Adrenal gland (tissue), 9 donors: ENCODE measurements at regions not wholly inside any gene's neighbourhood (a gene's known extent, or its start where the extent isn't known, plus 50 kb on each side); places are given as distances from the start of the nearest gene placed in this dataset.

ENCODE experiments used
- DNase-seq, 7 donors: peaks; one replicate each; pipeline ENCODE4 v3.0.0-alpha.2; 2019 to 2020
- H3K27ac ChIP-seq, 5 donors: fragments of 200-600 bp; sonication (generic) in 4 of 5; 1 replicate in 3 of 5; 2 replicates in 2 of 5; pipeline versions ENCODE4 v1.5.1 to v1.8.0; 2016 to 2020; ENCODE audit warnings: mild to moderate bottlenecking in 1 of 5
- H3K27me3 ChIP-seq: fragments of 200-600 bp; 2 replicates; pipeline ENCODE4 v1.8.0; 2021
- H3K36me3 ChIP-seq, 2 donors: fragments of 200-600 bp; replicated peaks in 1 of 2; 1 replicate in 1 of 2; 2 replicates in 1 of 2; pipeline versions ENCODE4 v1.5.1 to v1.8.0; 2018 to 2022
- H3K4me1 ChIP-seq, 2 donors: fragments of 200-600 bp; replicated peaks in 1 of 2; 1 replicate in 1 of 2; 2 replicates in 1 of 2; pipeline versions ENCODE4 v1.5.1 to v1.8.0; 2018 to 2021
- H3K4me3 ChIP-seq, 4 donors: fragments of 200-600 bp; sonication (generic) in 3 of 4; one replicate each; pipeline ENCODE4 v1.5.1; 2016 to 2018
- H3K9me3 ChIP-seq, 3 donors: fragments of 200-600 bp; sonication (generic) in 1 of 3; replicated peaks in 1 of 3; 1 replicate in 2 of 3; 2 replicates in 1 of 3; pipeline versions ENCODE4 v1.5.1 to v1.8.0; 2016 to 2021
- CTCF ChIP-seq, 6 experiments: fragments of 450-650 bp in 4 of 6; fragments of 200-600 bp in 2 of 6; sonication (generic) in 1 of 6; IDR thresholded peaks; 1 replicate in 5 of 6; 2 replicates in 1 of 6; pipeline versions ENCODE4 v1.5.1 to v1.8.0; 2016 to 2021; ENCODE audit warnings: antibody characterized with exemption in 6 of 6, mild to moderate bottlenecking in 2 of 6, moderate library complexity in 1 of 6
- POLR2A ChIP-seq, 2 donors: fragments of 450-650 bp; IDR thresholded peaks; one replicate each; pipeline ENCODE4 v1.6.1; 2017; ENCODE audit warnings: antibody characterized with exemption in 2 of 2, mild to moderate bottlenecking in 2 of 2, moderate library complexity in 1 of 2
- WGBS, 4 donors: extraction: QIAGEN DNeasy Blood & Tissue Kit in 2 of 4; methylation state at CpG; one replicate each; pipeline versions ENCODE4 v1.1.5 to v1.1.7; 2013 to 2017; 5-methylcytosine and 5-hydroxymethylcytosine counted together
- intact Hi-C, 2 donors: fragments of 100-400 bp; cut with DNase I; formaldehyde crosslinking; loops; one replicate each; pipeline versions ENCODE4 v1.14.1 to v1.15.0; 2022 to 2023
- donor health status: healthy with polysubstance abuse.
- donor health status: Bipolar disorder and iron deficiency.
- donor health status: DM: yes; HTN: yes; CAD: no.
- donor health status: DM: no; HTN: no; CAD: no.
- donor health status: DM: no; HTN: no; CAD: no.

DNA sequence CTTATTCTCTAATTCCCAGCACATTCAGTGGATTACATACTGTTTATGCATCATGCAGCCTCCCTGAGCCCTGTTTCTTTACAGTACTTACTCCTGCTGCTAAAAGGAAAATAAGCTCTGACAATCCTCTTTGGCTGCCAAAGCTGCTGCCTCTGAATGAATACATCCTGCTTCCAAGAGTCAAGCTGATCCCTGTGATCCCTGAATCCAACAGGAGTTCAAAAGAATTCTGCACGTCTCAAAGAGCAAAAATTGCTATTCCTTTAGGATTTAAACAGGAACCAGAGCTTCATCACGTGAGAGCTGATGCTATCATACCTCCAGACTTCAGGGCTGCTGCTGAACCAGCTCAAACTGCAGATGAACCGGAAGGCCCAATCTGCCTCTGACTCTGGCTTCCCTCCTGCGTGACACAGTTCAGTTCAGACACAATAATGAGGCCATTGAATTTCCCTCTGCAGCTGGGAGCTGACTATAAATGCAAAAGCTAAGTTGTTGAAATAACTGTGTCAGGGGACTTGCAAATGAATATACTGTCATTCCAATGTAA is 851.0 kb upstream of the PHF14 start:
- no peak overlapping the region for H3K4me3 ChIP-seq
- H3K9me3 ChIP-seq: no peaks in the 10 kb centered on the region
- H3K4me1 ChIP-seq: peaks cover 0 to 11% of the 10 kb centered on the region in 2 donors
- 30 to 58% (median 37%) methylated on average over 4 of the region's 4 CpGs for WGBS, 4 donors
- peak in 6 of 7 donors; percentile 12 to 74 (median 16) for DNase-seq
- TF ChIP-seq POLR2A (IDR thresholded peaks at IDR 0.05): no peak
- no peaks in the 10 kb centered on the region for H3K36me3 ChIP-seq
- H3K27me3 ChIP-seq: no peaks in the 10 kb centered on the region
- peak overlapping the region in 1 of 5 donors; percentile 37 for H3K27ac ChIP-seq
- intact Hi-C loops: no loop called here

DNA sequence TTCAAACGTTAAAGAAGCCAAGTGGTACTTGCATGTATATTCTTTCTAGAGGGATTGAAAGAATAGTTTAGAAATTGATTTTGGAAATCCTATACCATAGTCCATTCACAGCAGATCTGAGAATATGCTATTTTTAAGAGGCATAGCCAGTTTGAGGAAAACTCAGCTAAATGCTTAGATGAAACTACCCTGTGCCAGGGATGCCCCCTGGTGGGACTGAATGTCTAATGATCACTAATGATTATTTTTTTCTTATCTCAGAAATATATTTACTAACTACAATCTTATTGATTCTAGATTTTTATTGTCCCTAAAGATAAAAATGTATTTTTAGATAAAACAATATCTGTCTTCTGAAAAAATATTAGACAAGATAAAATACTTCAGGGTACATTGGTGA is 844.9 kb upstream of the PHF14 start:
- no peaks in the 10 kb centered on the region for H3K36me3 ChIP-seq
- H3K27ac ChIP-seq: no peak overlapping the region
- no peaks in the 10 kb centered on the region for H3K9me3 ChIP-seq
- peak in 5 of 7 donors; percentile 17 to 44 (median 24) for DNase-seq
- no peak for TF ChIP-seq POLR2A (IDR thresholded peaks at IDR 0.05)
- peak in 5 of 6 experiments; percentile 9 to 44 (median 40) for TF ChIP-seq CTCF (IDR thresholded peaks at IDR 0.05)
- no peaks in the 10 kb centered on the region for H3K4me1 ChIP-seq
- WGBS, 4 donors: 18 to 41% (median 26%) methylated on average over 1 of the region's 1 CpG
- H3K4me3 ChIP-seq: no peak overlapping the region
- H3K27me3 ChIP-seq: no peaks in the 10 kb centered on the region
- intact Hi-C loops: no loop called here

GRCh38 chr7:10138087-10138854 is 835.4 kb upstream of the PHF14 start:
- Histone ChIP-seq H3K27me3 (no peaks in the 10 kb centered on the region), H3K27ac (peak overlapping the region in 1 of 5 donors; percentile 8), H3K9me3 (no peaks in the 10 kb centered on the region), H3K36me3 (no peaks in the 10 kb centered on the region), H3K4me1 (no peaks in the 10 kb centered on the region), H3K4me3 (no peak overlapping the region)
- DNase-seq: no peak
- intact Hi-C loops: no loop called here
- 78 to 87% (median 82%) methylated on average over 5 of the region's 5 CpGs for WGBS, 4 donors
- TF ChIP-seq POLR2A (IDR thresholded peaks at IDR 0.05): no peak
- TF ChIP-seq CTCF (IDR thresholded peaks at IDR 0.05): no peak

DNA sequence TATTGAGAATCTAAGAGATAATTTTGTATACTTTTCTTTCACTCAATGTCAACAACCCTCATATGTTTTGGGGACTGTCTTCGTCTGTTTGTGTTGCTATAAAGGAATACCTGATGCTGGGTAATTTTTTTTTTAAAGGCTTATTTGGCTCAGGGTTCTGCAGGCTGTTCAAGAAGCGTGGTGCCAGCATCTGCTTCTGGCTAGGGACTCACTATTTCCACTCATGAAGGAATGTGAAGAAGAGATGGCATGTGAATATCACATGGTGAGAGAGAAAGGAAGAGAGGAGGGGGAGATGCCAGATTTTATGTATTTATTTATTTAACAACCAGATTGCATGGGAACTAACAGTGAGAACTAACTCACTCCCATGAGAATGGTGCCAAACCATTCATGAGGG is 827.4 kb upstream of the PHF14 start:
- DNase-seq: no peak
- WGBS, 4 donors: 69 to 82% (median 72%) methylated on average over 2 of the region's 2 CpGs
- intact Hi-C loops: no loop called here
- Histone ChIP-seq H3K27me3 (no peaks in the 10 kb centered on the region), H3K4me1 (no peaks in the 10 kb centered on the region), H3K36me3 (no peaks in the 10 kb centered on the region), H3K9me3 (no peaks in the 10 kb centered on the region), H3K4me3 (no peak overlapping the region), H3K27ac (no peak overlapping the region)
- TF ChIP-seq POLR2A (IDR thresholded peaks at IDR 0.05) (no peak), CTCF (IDR thresholded peaks at IDR 0.05) (no peak)
